ENCODE measurements at regions not wholly inside any gene's neighbourhood (a gene's known extent, or its start where the extent isn't known, plus 50 kb on each side); places are given as distances from the start of the nearest gene placed in this dataset.

- no peak overlapping the region for H3K4me3 Mint-ChIP-seq
- no peak overlapping the region for H4K8ac ChIP-seq (replicated peaks; ENCODE audit: insufficient read length, low read depth, low read length)
- H2BK120ac ChIP-seq (ENCODE audit: low read depth, low read length, poor library complexity, severe bottlenecking): no peak overlapping the region
- H3K23ac ChIP-seq (ENCODE audit: insufficient read length, low read depth, low read length): no peak overlapping the region
- H3K79me1 ChIP-seq (ENCODE audit: insufficient read depth, low read depth, low read length, poor library complexity, severe bottlenecking): no peaks in the 10 kb centered on the region
- H3K27me3 Mint-ChIP-seq (ENCODE audit: low read depth): no peaks in the 10 kb centered on the region
- no peak overlapping the region for H3K14ac ChIP-seq (ENCODE audit: insufficient read depth, low read length)
- no peak overlapping the region for H3K56ac ChIP-seq (ENCODE audit: insufficient read length, low read depth, low read length)
- H2AFZ ChIP-seq (ENCODE audit: low read length): no peak overlapping the region
- H2BK12ac ChIP-seq (ENCODE audit: insufficient read length, low read depth, low read length): no peak overlapping the region
- DNase-seq: no peak
- H3K4ac ChIP-seq (ENCODE audit: low read depth, low read length): no peak overlapping the region
- no peaks in the 10 kb centered on the region for H3K36me3 Mint-ChIP-seq (ENCODE audit: insufficient read depth in 1 of 3, low read depth in 3 of 3)
- no peaks in the 10 kb centered on the region for H3K4me1 ChIP-seq (ENCODE audit: insufficient read depth, low read length)
- no peak overlapping the region for H4K5ac ChIP-seq (ENCODE audit: insufficient read length, low read depth, low read length)
- H3K9me3 Mint-ChIP-seq: no peaks in the 10 kb centered on the region
- no peak overlapping the region for H2BK15ac ChIP-seq (ENCODE audit: low read depth, low read length)
- H3K27ac Mint-ChIP-seq: no peak overlapping the region
- no peaks in the 10 kb centered on the region for H3K4me1 Mint-ChIP-seq
- H2BK5ac ChIP-seq (ENCODE audit: insufficient read length, low read length): no peak overlapping the region
- TF ChIP-seq, protein P1, sequence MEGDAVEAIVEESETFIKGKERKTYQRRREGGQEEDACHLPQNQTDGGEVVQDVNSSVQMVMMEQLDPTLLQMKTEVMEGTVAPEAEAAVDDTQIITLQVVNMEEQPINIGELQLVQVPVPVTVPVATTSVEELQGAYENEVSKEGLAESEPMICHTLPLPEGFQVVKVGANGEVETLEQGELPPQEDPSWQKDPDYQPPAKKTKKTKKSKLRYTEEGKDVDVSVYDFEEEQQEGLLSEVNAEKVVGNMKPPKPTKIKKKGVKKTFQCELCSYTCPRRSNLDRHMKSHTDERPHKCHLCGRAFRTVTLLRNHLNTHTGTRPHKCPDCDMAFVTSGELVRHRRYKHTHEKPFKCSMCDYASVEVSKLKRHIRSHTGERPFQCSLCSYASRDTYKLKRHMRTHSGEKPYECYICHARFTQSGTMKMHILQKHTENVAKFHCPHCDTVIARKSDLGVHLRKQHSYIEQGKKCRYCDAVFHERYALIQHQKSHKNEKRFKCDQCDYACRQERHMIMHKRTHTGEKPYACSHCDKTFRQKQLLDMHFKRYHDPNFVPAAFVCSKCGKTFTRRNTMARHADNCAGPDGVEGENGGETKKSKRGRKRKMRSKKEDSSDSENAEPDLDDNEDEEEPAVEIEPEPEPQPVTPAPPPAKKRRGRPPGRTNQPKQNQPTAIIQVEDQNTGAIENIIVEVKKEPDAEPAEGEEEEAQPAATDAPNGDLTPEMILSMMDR (conservative IDR thresholded peaks at IDR 0.05): no peak
- H3K79me2 ChIP-seq (ENCODE audit: insufficient read depth, low read length): no peaks in the 10 kb centered on the region
- H3K27me3 ChIP-seq (ENCODE audit: insufficient read depth, low read length): no peaks in the 10 kb centered on the region
- no peak overlapping the region for H3T11ph ChIP-seq (ENCODE audit: low read length)
- H3K27ac ChIP-seq (ENCODE audit: insufficient read length, low read depth, low read length): no peak overlapping the region
- H3K23me2 ChIP-seq (ENCODE audit: insufficient read length, low read depth, low read length, poor library complexity, severe bottlenecking): no peaks in the 10 kb centered on the region
- no peak overlapping the region for H2BK20ac ChIP-seq (ENCODE audit: low read depth, low read length, poor library complexity, severe bottlenecking)
- H4K20me1 ChIP-seq (ENCODE audit: control insufficient read depth, insufficient read depth, insufficient read length): no peaks in the 10 kb centered on the region
- no peak overlapping the region for H3K4me2 ChIP-seq (ENCODE audit: insufficient read depth, insufficient read length, low read length)
- H3K9me3 ChIP-seq (ENCODE audit: control insufficient read depth, low read depth, low read length): no peaks in the 10 kb centered on the region
- H3K18ac ChIP-seq (ENCODE audit: insufficient read length, low read depth, low read length): no peak overlapping the region
- H3K9ac ChIP-seq (ENCODE audit: extremely low read depth, insufficient read length, low read length): no peak overlapping the region
- no peak overlapping the region for H2AK5ac ChIP-seq (ENCODE audit: insufficient read length, low read length)
- no peak overlapping the region for H4K91ac ChIP-seq (ENCODE audit: insufficient read length, low read depth, low read length)
Measured at GRCh38 chr2:185074156-185074555, 475.8 kb downstream of the ZNF804A start.

All from H9 (cell line).